ENCODE measurements at regions not wholly inside any gene's neighbourhood (a gene's known extent, or its start where the extent isn't known, plus 50 kb on each side); places are given as distances from the start of the nearest gene placed in this dataset.
"Not testable (repeated sequence)": the region's sequence is repeated elsewhere in the genome, so short reads cannot be mapped to it uniquely, and the experiment has no call there.

GRCh38 chr1:115531631-115532264 is 110.0 kb upstream of the VANGL1 start:
- no peak for DNase-seq

DNA sequence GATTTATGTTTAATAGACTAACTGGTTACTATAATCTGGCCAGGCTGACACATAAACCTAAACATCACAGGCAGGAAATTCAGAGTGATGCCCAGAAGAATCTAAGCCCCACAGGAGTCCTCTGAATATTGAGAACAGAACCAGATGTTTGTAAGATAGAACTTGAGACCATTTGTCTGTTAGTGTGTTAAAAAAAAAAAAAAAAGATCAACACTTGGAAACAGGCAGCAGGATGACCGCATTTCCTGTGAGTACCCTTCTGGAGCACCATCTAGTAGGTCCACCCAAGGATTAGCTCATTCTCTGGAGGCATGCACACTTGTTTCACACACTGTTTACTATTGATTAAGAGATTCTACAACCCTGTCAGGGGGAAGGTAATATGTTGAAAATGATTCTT is 111.4 kb upstream of the VANGL1 start:
- no peak for DNase-seq

DNA sequence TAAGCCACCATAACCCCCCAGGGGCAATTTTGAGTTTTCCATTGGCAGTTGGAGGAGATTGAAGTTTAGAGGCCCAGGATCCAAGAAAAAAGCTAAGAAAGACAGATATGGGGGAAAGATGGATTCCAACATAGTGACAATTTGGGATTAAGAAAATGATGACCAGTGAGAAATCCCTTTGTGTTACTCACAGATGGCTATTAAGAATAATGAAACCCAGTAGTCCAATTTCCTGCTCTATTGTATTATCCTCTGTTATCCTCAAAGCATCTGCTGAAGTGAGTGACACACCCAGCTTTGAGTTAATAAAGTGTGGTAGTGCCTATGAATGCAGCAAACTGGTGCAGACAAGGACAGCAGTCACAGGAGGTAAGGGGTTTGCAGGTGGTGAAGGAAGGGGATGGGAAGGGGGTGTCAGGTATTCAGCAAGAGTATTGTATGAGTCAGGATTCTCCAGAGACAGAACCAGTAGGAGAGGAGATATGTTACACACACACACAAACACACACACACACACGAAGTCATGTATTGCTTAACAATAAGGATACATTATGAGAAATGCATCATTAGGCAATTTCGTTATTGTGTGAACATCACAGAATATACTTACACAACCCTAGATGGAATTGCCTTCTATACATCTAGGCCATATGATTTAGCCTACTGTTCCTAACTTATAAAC is 112.4 kb upstream of the VANGL1 start:
- DNase-seq: peak; percentile 79

DNA sequence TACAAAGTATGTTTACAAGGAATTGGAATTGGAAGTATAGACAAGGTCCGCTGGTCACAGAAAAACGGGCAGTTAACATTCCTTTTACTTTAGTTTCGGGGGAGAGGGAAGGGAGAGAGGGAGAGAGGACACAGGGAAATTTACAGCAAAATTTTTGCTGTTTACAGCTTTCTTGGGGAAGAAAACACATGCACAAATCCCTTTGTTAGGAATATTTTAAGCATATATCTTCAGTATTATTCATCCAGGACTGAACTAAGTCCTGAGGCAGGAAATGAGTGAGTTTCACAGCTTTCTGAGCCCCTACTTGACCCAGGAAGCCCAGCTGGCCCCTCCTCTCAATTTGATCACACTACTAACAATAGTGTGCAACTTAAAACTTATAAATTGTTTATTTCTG is 113.4 kb upstream of the VANGL1 start:
- DNase-seq: not testable (repeated sequence)

GRCh38 chr1:115527746-115528145 is 114.0 kb upstream of the VANGL1 start:
- DNase-seq: no peak

GRCh38 chr1:115526900-115527299 is 114.9 kb upstream of the VANGL1 start:
- DNase-seq: peak; percentile 19

GRCh38 chr1:115524236-115524635 is 117.5 kb upstream of the VANGL1 start:
- no peak for DNase-seq

DNA sequence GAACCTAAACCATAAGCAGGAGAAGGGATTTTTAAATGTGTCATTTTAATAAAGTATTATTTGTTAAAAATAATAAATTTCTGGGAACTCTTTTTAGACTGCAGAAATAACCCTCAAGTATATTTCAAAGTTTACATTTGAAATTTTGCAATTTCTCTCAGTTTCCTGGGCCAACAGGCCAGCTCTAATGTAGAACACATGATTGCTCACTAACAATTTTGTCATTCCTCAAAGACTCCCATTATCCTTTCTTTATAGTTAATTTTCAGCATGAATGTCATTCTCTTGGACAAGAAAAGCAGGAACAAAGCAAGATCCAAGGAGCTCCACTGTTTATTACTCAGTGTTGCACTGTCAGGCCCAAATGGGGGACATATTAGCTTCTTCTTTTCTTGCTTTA is 119.4 kb upstream of the VANGL1 start:
- DNase-seq: no peak

DNA sequence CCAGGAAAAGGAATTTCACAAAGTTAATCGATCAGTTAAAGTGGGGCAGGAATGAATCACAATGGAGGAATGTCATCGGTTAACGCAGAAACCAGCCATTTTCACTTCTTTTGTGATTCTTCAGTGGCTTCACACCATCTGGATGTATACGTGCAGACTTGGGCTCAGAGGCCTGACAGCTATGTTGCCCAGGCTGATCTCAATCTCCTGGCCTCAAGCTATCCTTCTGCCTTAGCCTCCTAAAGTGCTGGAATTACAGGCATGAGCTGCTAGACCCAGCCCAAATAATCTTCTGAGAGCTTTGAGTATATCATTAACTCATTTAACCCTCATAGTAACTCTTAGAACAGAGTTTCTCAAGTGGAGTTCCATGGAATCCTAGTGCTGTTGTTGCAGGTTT is 126.5 kb upstream of the VANGL1 start:
- no peak for DNase-seq

DNA sequence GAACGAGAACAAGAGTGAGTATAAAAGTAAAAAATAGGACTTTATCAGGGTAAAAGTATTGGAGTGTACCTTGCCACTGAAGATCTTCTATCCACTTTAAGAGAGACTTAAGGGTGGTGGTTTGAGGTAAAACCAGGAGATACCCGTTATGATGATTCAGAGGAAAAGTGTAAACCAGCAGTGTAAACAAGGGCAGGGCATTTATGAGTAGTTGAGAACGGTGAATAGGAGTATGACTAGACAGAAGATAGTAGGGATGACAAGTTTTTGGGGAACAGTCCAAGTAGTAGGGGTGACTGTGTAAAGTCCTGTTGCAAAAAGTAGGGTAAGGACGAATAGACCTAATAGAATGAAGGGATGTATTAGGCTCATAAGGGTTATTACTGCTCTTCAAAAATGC is 131.5 kb upstream of the VANGL1 start:
- not testable (repeated sequence) for DNase-seq

DNA sequence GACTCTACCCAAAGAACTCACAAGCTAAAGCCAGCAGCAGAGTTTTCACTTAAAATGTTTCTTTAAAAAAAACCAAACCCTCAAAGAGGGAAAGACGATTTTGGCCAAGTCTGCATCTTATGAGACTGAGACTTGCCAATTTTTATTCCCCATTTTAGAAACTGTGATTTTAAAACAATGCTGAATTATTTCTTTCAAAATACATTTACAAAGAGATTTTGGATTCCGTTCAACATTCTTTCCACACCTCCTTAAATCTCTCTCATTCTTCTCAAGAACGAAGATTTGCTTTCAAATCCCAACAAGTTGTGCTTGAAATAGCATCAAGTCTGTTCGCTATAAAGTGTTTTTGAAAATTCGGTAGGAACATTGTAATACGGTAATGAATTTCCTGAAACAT is 133.9 kb upstream of the VANGL1 start:
- no peak for DNase-seq

- DNase-seq: no peak
Measured at GRCh38 chr1:115506924-115507589, 134.7 kb upstream of the VANGL1 start.

GRCh38 chr1:115506518-115506917 is 135.3 kb upstream of the VANGL1 start:
- no peak for DNase-seq

DNA sequence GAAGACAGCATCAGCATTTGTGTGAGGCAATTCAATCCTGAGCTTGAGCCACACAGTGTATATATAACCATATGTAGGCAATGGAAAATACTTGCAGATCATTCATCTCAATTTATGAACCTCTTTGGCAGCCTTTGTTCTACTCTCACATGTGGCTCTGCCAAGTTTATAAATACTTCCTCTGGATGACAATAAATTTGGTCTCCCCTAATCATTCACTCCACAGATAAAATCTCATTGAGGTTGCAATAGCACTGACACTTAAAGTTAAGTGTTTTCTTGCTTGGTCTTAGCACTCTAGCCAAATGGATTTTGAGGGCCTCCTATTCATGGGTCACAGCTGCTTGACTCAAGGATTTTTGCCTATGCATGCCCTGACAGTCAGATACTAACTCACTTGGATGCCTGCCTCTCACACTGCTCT is 136.6 kb upstream of the VANGL1 start:
- DNase-seq: no peak

DNA sequence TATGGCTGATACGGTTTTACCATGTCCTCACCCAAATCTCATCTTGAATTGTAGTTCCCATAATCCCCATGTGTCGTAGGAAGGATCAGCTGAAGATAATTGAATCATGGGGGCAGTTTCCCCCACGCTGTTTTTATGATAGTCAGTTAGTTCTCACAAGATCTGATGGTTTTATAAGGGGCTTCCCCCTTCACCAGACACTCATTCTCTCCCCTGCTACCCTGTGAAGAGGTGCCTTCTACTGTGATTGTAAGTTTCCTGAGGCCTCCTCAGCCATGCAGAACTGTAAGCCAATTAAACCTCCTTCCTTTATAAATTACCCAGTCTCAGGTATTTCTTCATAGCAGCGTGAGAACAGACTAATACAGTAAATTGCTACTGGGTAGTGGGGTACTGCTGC is 139.6 kb upstream of the VANGL1 start:
- DNase-seq: not testable (repeated sequence)

GRCh38 chr1:115501476-115501875 is 140.3 kb upstream of the VANGL1 start:
- no peak for DNase-seq

- no peak for DNase-seq
Measured at GRCh38 chr1:115499253-115499652, 142.5 kb upstream of the VANGL1 start.

GRCh38 chr1:115496904-115497527 is 144.8 kb upstream of the VANGL1 start:
- no peak for DNase-seq

DNA sequence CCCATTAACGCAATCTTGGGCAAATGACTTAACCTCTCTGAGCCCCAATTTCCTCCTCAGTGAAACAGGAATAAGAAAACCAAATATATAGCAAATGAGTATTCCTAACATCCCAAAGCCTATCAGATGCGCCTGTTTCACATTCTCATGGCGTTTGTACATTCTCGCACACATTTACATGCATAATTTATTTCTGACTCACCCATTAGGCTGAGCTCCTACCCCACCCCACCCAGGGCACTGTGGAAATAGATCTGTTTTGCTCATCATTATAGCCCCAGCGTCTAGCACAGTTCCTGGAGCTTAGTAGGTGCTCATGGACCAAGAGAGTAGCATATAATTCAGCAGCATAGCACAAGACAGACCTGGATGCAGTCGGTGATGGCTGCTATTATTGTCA is 146.1 kb upstream of the VANGL1 start:
- no peak for DNase-seq

DNA sequence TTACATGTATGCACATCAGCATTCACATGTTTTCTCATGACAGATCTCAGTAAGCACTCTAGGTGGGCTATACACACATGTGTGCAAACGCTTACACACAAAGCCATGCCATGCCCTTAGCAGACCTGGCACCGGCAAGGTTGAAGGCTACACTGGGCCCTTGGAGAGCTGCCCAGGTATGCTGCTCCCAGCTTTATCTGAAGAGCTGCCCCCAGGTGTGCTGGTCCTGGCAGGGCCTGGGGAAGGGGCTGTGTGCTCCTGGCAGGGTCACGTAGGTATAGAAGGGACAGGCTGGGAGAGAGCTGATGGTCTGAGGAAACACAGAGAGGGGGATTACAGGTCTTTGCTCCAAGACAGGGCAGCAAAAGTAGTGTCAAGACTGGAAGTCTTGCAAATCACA is 146.7 kb upstream of the VANGL1 start:
- no peak for DNase-seq

DNA sequence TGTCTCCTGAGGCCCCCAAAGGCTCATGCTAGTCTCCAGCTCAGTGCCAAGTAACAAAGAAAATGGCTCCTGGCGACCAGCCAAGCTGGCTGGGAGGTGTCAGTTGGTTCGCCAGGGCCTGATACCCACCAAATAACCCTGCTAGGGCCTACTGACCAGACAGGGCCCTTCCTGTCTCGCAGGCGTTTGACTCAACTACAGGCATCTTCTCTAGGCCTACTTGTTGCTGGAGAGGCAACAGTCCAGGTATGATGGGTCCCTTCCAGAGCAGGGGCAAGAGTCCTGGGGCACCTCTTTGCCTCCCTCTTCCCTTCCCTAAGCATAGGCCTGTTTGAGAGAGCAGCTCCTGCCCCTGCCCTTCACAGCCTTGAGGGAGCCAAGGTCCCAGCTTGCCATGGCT is 147.9 kb upstream of the VANGL1 start:
- DNase-seq: no peak

DNA sequence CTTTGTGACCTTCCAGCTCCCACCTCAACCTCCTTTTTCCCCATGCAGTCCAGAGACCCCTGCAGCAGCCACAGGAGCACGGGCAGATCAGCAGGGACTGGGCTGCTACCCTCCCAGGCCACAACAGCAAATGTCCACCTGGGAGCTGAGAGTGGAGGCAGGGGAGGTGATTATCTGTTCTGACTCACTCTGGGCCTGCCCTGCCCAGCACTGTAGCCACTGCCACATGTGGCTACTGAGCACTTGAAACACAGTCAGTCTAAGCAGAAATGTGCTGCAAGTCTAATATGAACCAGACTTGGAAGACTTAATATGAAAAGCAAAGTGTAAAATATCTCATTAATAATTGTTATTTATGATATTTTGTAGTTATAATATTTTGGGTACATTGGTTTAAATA is 148.9 kb upstream of the VANGL1 start:
- DNase-seq: no peak

- DNase-seq: no peak
Measured at GRCh38 chr1:115492019-115492595, 149.7 kb upstream of the VANGL1 start.

Data from NCI-H748 treated with DMSO at 0.1 percent for 48 hours (cell line).